ENCODE measurements at regions not wholly inside any gene's neighbourhood (a gene's known extent, or its start where the extent isn't known, plus 50 kb on each side); places are given as distances from the start of the nearest gene placed in this dataset.

GRCh38 chr10:123479640-123480039, 186.5 kb upstream of the GPR26 start:
- TF ChIP-seq CTCF (IDR thresholded peaks at IDR 0.05) (no peak), ZFX (IDR thresholded peaks at IDR 0.05; ENCODE audit: borderline replicate concordance) (no peak)
